Stimulated activated naive CD4-positive, alpha-beta T cell treated with Interleukin-2 at 50 U/mL for 16 hours (primary cell): ENCODE measurements at regions not wholly inside any gene's neighbourhood (a gene's known extent, or its start where the extent isn't known, plus 50 kb on each side); places are given as distances from the start of the nearest gene placed in this dataset.
"Not testable (repeated sequence)": the region's sequence is repeated elsewhere in the genome, so short reads cannot be mapped to it uniquely, and the experiment has no call there.

Source experiments
- DNase-seq: peaks from one replicate; lab custom pipeline; 2025; lab: John Stamatoyannopoulos, UW

DNA sequence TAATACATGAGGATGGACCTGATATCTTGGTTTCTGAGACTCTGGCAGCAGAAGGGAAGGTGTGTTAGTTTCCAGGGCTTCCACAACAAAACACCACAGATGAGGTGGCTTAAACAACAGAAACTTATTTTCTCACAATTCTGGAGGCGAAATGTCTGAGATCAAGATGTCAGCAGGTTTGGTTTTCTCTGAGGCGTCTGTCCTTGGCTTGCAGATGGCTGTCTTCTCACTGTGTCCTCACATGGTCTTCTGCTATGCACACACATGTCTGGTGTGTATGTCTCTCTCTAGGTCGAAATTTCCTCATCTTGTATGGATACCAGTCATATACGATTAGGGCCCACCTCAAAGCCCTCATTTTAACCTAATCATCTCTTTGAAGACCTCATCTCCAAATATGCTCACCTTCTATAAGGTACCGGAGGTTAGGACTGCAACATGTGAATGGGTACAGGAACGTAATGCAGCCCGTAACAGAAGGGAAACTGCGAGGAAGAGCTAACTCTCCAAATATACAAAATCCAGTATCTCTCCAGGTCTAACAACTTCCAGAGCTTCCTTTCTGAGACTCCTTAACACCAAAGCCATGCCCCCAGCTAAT lies 139.8 kb upstream of the SMARCA2 start:
- DNase-seq: no peak

DNA sequence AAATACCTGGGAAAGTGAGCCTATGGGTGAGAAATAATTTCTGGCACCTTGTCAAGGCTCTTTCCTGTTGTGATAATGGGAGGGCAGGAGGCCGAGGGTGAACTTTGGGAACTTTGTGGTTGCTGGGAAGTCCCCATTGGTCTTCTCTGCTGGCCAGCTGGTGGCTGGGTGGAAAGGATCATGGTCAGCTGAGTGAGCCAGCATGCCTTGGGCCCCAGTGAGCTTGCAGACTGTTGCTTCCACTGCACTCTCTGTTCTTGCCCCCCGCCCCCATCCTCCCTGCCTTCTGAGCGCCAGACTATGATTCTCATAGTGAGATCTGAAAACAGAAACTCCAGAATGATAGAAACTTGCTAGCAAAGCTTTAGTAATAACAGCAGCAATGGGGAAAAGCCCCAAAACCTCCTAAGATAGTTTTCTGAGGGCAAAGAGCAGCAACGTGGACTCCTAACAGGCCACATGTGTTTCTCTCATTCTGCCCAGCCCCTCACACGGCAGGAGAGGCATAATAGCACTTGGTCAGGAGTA lies 139.2 kb upstream of the SMARCA2 start:
- peak; percentile 75 for DNase-seq

DNA sequence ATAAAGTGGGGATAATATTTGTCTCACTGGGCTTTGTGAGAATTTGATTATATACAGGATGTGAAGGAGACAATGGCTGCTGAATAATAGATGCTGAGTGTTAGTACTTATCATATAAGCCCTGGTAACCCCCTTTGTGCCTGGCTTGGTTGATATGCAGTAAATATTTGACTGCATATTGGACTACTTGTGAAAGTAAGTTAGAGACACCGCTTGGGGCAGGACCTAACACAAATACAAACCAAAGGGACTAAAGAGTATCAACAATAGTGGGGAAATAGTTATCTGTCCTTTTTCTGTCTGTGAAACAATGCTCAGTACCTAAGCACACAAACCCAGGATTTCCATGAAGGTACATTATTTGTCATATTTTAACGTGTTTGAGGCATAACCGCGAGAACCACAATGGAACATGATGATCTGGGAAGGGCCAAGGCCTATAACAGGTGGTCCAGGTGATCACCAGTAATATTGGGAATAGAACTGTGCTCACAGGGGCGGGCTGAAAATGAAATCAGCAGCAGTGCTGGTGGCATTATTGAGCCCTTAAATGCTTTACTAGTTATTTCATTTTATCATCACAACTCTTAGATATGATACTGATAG lies 138.2 kb upstream of the SMARCA2 start:
- no peak for DNase-seq

DNA sequence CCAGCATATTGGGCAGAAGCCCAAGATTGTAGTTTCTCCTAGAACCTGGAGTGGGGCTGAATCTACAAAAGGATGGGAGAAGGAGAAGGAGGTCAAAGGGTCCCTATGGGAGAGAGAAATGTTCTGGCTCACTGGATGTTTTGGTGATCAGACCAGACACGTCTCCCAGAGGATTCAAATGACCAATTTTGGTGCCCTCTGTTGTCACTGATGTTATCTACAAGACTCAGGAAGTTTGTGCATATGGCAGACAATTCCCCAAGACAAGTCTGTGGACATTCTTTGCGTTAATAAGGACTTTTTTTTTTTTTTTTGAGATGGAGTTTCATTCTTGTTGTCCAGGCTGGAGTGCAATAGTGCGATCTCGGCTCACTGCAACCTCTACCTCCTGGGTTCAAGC lies 137.2 kb upstream of the SMARCA2 start:
- DNase-seq: no peak

DNA sequence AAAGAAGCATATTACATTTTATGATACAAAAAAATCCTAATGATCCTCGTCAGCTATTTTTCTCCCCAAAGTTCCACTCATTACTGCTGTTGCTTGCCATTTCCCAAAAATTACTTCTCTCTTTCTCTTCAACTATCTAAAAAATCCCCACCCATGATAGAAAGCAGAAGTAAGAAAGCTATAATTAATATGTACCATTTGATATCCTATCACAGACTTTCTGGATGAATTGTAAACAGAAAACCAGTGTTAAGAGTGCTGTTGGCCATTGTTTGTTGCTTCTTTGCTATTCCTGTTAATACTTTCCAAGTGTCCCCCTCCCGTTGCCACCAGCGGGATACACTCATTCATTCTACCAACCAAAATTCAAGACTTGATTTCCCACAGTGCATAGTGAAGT lies 136.3 kb upstream of the SMARCA2 start:
- DNase-seq: no peak

DNA sequence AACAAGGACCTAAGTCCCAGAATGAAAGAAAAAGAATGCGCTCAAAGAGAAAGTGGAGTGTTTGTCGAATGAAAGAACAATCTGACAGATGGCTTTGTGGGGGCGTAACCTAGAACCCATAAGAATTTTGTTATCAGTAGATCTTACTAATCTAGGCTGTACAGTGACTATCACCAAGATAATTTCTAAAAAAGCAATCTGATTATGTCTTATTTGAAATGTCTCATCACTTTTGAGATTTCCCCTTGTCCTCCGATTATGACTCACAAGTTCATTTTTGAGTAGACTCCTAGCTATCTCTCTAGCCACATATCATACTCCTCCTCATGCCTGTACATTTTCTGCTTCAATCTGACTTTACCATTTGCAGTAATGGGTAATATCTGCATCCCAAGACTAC lies 135.6 kb upstream of the SMARCA2 start:
- DNase-seq: peak; percentile 19

DNA sequence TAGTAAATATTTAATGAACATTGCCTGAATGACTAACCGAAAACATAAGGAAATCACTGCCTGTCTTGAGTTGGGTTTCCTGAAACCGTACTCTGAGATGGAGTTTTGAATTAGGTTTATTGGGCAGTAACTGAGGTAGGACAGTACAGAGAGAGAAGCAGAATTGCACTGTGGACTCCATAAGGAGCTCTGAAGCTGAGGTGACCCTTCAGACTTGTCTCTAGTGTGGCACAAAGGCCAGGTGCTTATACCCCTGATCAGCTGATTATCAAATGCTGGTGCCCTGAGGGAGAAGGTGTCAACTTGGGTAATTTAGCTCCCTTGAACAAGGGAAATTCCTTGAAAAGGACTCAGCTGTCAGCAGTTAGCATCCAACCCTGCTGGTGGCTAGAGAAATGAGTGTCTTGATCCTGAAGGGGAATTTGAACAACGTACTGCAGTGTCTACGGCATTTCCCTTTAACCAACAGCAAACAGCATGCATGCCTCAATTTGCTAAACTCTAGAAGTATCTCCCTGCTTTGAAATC lies 135.0 kb upstream of the SMARCA2 start:
- DNase-seq: no peak

DNA sequence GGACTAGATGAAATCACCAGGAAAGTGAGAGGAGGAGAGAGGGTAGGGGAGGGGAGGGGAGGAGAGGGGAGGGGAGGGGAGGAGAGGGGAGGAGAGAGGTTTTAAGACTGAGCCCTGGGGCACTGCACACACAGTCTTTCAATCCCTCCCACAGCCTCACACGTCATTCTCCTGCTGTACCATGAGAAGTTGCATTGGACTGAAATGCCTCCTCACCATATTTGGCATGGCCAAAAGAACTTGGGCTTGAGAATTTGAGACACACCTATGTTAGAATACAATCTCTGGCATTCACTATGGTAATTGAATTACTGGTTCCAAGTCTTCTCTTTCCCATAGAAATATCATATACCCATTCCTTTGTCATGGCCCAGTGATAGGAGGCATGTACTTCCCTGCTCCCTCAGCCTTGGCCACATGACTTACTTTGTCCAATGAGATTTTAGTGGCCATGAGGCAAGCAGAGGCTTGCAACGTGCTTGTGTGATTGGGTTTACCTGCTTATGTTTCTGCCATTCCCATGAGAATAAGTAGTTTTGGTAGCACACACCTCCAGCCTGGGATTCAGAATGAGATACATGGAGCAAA lies 133.3 kb upstream of the SMARCA2 start:
- no peak for DNase-seq

DNA sequence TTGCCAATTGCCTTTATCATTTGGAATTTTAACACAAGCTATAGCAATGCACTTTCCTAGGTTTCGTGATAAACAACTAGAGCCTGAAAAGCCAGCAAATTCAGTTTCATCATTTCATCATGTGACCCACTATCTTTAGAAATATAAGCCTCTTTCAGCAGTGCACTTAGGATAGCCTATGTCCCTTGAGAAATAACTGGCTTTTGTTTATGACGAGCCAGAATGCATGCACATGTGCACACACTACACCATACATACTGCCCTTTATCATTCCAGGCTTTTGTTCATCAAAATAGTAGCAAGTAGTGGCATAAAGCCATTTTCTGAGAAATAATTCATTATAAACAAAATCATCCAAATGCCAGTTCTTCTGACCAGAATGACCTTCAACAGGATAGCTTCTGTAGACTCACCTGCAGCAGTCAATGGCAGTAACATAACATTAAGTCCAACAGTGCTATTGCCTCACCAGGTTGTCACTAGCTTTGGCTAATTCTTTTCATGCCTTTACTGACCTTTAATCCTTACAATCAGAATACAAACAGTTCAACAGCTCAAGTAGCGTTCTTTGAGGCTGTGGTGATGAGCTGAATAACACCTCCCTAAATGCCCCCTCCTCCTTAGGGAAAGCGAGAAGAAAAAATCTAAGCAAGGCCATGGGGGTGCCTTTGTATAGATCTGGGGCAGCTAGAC lies 132.3 kb upstream of the SMARCA2 start:
- DNase-seq: no peak

DNA sequence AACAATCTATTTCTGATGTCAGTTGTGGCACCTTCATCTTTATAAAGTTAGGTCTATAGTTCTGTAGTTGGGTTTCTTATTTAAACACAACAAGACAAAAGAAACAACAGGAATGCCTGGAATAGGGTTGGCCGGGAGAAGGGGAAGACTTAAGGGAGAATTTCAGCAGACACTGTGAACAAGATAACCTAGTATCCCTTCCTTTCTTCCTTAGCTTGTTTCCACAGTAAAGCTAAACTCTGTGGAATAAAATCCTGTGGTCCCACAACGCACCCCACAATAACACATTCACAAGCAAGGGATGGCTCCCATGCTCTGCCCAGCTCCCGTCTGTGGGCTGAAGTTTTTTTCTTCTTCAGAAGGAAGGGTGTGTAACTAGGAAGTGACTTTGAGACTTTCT lies 124.9 kb upstream of the SMARCA2 start:
- DNase-seq: no peak

DNA sequence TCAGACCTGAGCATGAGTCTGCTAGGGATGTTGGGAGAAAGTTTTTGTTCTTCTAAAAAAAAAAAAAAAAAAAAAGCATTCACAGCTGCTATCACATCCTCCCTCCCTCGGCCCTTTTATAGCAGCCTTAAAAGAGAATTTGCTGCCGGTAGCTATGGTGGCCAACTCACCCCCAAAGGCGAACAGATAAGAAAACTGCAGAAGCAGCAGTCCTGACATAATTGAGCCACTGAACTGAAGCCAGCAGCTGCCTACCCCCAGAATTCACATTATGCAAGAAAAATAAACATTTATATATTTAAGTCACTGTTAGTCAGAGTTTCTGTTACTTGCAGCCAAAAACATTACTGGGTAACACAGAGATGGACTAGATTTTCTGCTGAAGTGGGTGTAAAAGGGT lies 124.3 kb upstream of the SMARCA2 start:
- no peak for DNase-seq

DNA sequence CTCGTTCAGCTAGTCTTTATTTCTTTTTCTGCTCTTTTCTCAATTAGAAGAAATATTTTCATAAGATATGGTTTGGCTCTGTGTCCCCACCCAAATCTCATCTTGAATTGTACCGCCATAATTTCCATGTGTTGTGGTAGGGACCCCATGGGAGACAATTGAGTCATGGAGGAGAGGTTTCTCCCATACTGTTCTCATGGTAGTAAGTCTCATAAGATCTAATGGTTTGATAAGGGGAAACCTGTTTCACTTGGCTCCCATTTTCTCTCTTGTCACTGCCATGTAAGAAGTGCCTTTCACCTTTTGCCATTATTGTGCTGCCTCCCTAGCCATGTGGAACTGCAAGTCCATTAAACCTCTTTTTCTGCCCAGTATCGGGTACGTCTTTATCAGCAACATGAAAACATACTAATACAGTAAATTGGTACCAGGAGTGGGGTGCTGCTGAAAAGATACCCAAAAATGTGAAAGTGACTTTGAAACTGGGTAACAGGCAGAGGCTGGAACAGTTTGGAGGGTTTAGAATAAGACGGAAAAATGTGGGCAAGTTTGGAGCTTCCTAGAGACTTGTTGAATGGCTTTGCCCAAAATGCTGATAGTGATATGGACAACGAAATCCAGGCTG lies 112.0 kb upstream of the SMARCA2 start:
- DNase-seq: not testable (repeated sequence)

DNA sequence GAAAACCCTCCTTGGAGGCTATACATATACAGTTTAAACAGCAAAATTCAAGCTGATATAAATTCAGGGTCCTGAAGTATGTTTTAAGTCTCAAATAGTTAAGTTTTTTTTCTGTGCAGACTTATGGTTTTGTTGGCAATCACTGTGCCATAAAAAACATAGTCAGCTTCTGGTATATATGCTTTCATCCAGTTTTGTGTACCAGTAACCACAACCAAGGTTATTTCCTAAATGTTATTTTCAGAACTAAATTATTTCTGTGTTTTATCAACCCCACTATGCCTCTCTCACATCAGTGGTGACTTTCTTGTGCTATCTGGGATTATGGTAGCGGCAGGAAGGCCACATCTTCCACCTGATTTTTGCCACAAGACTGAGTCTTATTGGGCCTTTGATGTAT lies 107.7 kb upstream of the SMARCA2 start:
- no peak for DNase-seq

DNA sequence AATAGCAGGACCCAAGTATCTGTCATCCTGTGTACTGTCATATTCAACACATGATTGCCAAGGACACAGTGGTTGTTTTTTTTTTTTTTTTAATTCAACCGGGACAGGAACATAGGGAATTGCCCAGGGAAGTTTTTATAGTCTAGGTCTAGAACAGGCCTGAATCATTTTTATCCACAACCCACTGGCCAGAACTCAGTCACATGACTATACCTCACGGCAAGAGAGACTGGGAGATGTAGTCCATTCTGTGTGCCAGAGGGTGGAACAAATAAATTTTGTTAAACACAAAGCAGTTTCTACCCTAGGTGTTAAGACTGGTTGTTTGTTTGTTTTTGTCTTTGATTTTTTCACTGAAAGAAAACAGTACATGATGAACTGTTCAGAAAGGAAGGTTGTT lies 105.8 kb upstream of the SMARCA2 start:
- DNase-seq: no peak

DNA sequence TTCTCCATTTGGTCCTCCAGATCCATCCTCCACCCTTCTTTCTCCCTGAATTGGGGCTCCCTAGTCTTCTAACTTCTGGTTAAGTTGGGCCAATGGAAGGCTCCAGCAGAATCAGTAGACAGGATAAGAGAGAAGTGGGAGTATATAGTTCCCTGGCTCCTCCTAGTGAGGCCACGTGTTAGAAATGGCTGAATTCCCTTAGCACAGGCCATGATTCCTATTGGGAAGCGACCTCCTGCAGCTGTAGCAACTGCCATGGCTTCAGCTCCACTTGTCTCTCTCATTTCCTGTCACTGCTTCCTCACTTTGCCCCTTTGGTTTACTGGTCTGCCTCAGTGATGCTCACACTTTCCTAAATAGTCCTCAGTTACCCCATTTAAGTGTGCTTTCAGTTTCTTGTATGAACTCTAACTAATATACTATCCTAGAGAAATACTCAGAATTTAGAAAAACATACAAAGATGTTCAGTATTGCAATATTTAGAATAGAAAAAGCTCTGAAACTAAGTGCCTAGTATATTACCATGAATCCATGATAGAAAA lies 104.8 kb upstream of the SMARCA2 start:
- no peak for DNase-seq

DNA sequence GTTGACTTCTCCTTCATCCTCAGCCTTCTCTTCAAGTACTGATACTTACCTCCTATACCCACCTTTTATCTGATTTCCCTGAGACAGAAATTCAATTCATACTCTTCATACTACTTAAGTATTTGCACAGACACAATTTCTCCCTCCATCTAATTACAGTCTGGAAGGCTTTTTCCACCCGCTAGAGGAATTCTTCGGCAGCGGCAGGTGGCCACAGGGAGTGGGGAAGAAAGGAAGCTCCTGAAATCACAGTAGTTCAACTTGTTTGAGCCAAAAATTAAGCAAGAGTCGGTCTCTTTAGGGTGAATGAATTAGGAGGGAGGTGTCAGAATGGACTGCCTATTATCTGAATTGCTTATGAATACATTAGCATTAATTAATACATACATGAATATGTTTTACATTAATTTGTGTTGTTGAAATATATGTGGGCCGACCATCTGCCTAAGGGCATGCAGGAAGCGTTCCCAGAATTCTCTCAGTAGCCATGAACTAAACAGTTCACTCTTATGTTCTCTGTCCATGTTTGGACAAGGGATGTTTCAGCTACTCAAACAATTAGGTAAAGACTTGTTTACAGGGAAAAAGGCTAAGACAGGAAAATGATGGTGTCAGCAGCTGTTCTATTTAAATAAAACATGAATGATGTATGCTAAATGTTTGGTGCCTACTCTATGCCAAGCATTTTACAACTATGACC lies 101.4 kb upstream of the SMARCA2 start:
- DNase-seq: no peak

DNA sequence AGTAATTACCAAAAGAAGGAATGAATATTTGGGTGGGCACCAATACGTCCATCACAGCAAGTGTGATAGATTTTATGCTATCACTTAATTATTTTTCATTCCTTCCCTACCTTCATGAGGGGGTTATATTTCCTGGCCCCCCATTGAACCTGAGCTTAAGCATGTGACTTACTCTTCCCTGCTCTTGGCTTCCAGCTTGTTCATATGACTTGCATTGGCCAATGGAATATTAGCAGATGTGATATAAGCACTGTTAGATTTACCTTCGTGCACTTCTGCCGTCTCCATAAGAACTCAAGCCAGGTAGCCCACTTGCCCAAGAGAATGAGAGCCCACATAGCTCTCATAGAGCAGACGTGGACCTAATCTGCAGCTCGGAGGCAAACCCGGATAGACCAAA lies 99.1 kb upstream of the SMARCA2 start:
- DNase-seq: no peak

DNA sequence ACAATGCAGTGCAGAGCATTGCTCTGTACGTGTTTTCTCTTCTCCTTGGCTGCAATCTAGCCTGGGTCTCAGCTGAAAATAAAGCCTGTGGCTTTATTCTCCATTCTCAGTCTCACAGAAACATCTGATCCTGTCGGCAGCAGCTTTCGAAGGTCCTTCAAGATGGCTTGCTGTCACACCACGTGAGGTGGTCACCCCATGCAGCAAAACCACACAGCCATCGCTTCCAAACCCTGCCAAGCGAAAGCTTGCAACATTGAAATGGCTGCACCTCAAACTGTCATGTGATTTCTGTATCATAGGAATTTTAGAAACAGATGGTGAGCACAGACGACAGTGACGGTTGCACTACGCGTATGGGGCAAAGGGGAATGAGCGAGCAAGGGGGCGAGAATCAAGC lies 98.5 kb upstream of the SMARCA2 start:
- no peak for DNase-seq

DNA sequence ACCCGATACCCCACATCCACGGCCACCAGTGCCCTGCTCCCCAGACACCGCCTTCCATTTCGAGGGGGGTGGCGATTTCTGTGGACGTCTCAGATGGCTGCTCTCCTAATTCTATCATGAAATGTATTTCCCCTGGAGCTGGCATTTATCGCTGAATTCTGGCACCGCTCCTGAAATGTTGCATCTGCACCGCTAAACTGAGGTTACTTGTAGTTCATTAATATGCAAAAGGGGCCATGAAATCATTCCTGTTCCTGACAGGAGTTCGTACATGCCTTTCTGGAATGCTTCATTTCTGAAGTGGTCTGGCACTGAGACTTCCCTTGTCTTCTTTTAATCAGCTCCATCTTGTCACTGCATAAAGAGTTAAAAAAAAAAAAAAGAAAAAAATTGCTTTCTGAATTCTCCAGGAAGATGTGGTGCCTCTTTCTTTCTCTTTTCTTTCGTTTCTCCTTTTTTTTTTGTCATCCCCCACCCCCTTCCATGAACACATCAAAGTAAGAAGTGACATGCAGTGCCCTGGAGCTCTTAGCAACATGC lies 97.7 kb upstream of the SMARCA2 start:
- DNase-seq: no peak

DNA sequence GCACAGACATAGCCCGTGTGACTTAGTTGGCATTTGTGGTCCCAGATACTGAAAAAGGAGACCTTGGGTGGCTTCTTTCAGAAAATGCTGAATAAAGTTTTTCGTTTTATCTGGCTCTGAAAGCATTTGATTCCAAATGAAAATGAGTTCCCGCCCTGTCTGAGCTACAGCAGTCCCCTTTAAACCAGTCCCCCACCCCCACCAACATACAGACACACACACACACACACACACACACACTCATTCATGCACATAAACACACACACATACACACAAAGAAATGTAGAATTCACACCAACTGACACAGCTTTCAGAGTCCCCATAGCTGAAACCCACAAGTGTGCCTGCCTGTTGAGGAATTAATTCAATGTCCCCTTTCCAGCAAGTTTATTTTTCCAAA lies 97.0 kb upstream of the SMARCA2 start:
- DNase-seq: no peak

DNA sequence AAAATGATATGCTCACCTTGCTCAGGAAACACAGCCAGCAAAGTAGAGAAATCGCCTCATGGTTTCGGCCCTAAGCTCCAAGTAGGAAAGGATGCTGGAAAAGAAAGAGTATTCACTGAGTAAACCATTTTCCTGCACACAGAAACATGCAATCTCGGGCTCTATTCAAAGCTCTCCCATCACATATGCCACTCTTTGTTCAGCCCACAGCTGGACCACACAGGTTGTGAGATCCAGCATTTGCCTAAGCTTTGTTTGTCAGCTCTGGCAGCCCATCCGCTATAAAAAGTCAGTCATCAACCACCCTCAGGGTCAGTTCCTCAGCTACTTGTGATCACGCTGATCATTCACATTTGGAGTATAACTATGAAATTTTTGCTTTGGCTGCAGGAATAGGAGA lies 96.5 kb upstream of the SMARCA2 start:
- no peak for DNase-seq
